Mesodermal cell (in vitro differentiated cells): ENCODE measurements at regions not wholly inside any gene's neighbourhood (a gene's known extent, or its start where the extent isn't known, plus 50 kb on each side); places are given as distances from the start of the nearest gene placed in this dataset.
A peak's percentile ranks its signal among the peaks of the same experiment; 100 is the strongest.

Experiments
- H3K27ac ChIP-seq: 2 replicates; pipeline ENCODE4 v1.7.0; 2013; ENCODE audit warnings: mild to moderate bottlenecking, low read depth, low read length, moderate library complexity; ENCODE audit not compliant: severe bottlenecking
- H3K36me3 ChIP-seq: 2 replicates; pipeline ENCODE4 v1.7.1; 2013; ENCODE audit warnings: mild to moderate bottlenecking, low read length, moderate library complexity; ENCODE audit not compliant: control insufficient read depth, insufficient read depth
- H3K4me1 ChIP-seq: one replicate; pipeline ENCODE4 v1.7.1; 2013; ENCODE audit warnings: mild to moderate bottlenecking, low read length; ENCODE audit not compliant: insufficient read depth, control insufficient read depth, poor library complexity, severe bottlenecking
- H3K4me3 ChIP-seq: 2 replicates; pipeline ENCODE4 v1.7.0; 2013; ENCODE audit warnings: low read length, control low read depth, mild to moderate bottlenecking; ENCODE audit not compliant: insufficient read depth, poor library complexity, severe bottlenecking; ENCODE audit errors: extremely low read depth
- H3K9me3 ChIP-seq: 2 replicates; pipeline ENCODE4 v1.7.1; 2013; ENCODE audit warnings: mild to moderate bottlenecking, low read length, moderate library complexity; ENCODE audit not compliant: control insufficient read depth
- WGBS, 2 experiments: methylation state at CpG; one replicate each; pipeline ENCODE4 v1.1.5; 2013; ENCODE audit warnings: missing lambda C conversion rate in 2 of 2; ENCODE audit not compliant: insufficient coverage in 2 of 2; 5-methylcytosine and 5-hydroxymethylcytosine counted together

GRCh38 chr5:96072138-96072790, 110.6 kb upstream of the ELL2 start:
- H3K9me3 ChIP-seq = no peaks in the 10 kb centered on the region
- H3K4me1 ChIP-seq = peaks cover 11% of the 10 kb centered on the region
- 86 to 96% methylated on average over 3 to 4 of the region's 4 CpGs for WGBS, 2 experiments
- H3K36me3 ChIP-seq = no peaks in the 10 kb centered on the region
- no peak overlapping the region for H3K27ac ChIP-seq
- no peak overlapping the region for H3K4me3 ChIP-seq

DNA sequence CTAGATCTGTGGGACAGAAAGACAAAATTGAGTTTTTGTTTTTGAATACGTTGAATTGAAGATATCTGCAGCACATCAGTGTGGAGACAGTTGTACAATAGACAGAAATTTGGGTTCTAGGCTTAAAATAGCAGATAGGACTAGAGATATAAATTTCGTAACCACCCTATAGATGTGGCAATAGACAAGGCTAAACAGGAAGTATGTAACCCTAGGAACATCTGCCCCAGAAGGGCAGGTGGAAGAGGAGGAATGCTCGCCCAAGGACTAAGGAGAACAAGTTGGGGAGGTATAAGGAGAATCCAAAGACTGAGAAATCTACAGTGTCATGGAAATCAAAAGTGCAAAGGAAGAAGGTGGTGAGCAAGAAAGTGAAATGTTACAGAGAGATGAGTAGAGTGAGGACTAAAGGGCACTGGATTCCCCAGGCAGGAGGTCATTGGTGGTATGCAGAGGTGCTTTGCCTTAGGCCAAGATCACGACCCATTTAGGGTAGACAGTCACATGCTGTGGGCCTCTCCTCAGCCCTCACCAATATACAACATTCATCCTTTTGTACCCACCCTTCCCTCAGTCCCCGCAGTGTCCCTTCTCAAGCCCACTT, 109.1 kb upstream of the ELL2 start:
- Histone ChIP-seq H3K4me1 (peaks cover 26% of the 10 kb centered on the region), H3K9me3 (no peaks in the 10 kb centered on the region), H3K4me3 (no peak overlapping the region), H3K27ac (no peak overlapping the region), H3K36me3 (no peaks in the 10 kb centered on the region)
- WGBS, 2 experiments = 82 to 94% methylated on average over 3 to 5 of the region's 5 CpGs

DNA sequence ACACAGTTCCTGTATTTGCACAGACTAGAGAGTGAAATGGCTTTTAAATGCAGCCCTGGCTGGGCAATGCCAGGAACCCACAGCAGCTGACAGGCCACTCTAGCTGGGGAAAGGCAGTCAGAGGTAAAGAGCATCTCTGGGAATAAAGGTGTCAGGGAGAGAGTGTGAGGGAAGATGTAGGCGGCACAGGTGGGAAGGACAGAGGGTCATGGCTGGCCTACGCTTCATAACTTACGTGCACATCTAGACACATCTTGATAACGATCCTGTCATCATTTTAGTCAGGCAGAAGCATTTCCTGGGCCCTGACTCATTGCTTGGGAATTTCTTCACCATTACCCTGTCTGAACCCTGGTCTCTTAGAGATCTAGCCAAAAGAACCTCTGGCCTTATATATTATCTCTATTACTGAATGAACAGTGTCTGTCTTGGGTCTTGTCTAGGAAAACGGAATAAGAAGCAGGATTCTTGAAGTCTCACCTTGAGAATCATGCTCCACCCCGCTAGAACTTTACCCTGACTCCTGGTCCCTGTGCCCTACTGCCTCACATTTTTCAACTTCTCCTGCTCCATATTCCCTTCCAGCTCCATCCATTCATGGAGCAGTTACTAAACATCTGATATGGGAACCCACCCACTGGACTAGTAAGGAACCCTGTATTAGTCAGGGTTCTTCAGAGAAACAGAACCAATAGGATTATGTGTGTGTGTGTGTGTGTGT, 106.4 kb upstream of the ELL2 start:
- WGBS, 2 experiments = 82 to 88% methylated on average over 2 to 6 of the region's 6 CpGs
- peaks cover 37% of the 10 kb centered on the region for H3K4me1 ChIP-seq
- no peaks in the 10 kb centered on the region for H3K36me3 ChIP-seq
- H3K9me3 ChIP-seq = no peaks in the 10 kb centered on the region
- H3K4me3 ChIP-seq = no peak overlapping the region
- peak overlapping the region; percentile 83 for H3K27ac ChIP-seq

GRCh38 chr5:96067251-96067650, 105.6 kb upstream of the ELL2 start:
- Histone ChIP-seq H3K27ac (no peak overlapping the region), H3K36me3 (no peaks in the 10 kb centered on the region), H3K9me3 (no peaks in the 10 kb centered on the region), H3K4me3 (no peak overlapping the region), H3K4me1 (peaks cover 37% of the 10 kb centered on the region)
- no CpG with 5 or more reads among the region's 1 CpG for WGBS, 2 experiments

DNA sequence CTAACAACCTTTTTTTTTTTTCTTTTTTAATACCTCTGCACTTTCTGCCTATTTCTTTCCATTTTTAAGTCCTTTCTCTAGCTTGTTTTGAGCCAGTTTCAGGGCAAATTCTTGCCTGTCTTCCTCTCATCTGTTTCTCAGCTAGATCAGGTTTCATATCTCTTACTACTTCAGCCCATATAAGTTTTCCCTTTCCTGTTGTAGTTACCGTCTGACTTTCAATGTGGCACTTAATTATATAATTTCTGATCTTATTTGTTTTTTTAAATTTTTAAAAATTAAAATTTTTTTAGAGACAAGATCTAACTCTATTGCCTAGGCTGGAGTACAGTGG, 104.7 kb upstream of the ELL2 start:
- whole genome bisulfite sequencing, 2 experiments = no CpG with 5 or more reads among the region's 1 CpG
- Histone ChIP-seq H3K27ac (no peak overlapping the region), H3K36me3 (no peaks in the 10 kb centered on the region), H3K4me3 (no peak overlapping the region), H3K4me1 (peaks cover 37% of the 10 kb centered on the region), H3K9me3 (no peaks in the 10 kb centered on the region)

- H3K36me3 ChIP-seq = no peaks in the 10 kb centered on the region
- H3K4me1 ChIP-seq = peaks cover 37% of the 10 kb centered on the region
- peak overlapping the region; percentile 39 for H3K27ac ChIP-seq
- no peaks in the 10 kb centered on the region for H3K9me3 ChIP-seq
- H3K4me3 ChIP-seq = no peak overlapping the region
These were observed 104.2 kb upstream of the ELL2 start for GRCh38 chr5:96065685-96066385.

- Histone ChIP-seq H3K4me1 (peaks cover 37% of the 10 kb centered on the region), H3K36me3 (no peaks in the 10 kb centered on the region), H3K4me3 (no peak overlapping the region), H3K27ac (no peak overlapping the region), H3K9me3 (no peaks in the 10 kb centered on the region)
- WGBS, 2 experiments = no CpG with 5 or more reads among the region's 2 CpGs
These were observed 103.2 kb upstream of the ELL2 start for GRCh38 chr5:96064877-96065276.

DNA sequence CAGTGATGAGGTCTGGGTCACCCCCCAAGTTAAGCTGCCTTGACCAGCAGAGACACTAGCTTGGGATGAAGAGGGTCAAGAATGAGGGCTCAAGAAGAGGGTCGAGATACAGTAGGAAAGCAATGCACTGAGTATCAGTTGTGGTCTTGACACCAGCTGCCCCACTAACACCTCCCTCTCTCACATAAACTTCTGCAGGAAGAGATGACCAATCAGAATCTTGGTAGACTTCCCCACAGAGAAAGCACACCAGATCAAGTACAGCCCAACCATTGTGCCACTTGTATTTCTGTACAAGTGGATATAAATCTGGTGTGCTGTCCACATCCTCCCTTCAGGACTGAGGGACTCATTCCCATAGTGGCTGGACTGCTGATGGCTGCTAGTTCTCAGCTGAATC, 101.2 kb upstream of the ELL2 start:
- no peaks in the 10 kb centered on the region for H3K36me3 ChIP-seq
- 100% methylated on average over 1 of the region's 1 CpG; no CpG with 5 or more reads in 1 of the 2 experiments for WGBS, 2 experiments
- H3K27ac ChIP-seq = no peak overlapping the region
- H3K4me1 ChIP-seq = peaks cover 32% of the 10 kb centered on the region
- no peak overlapping the region for H3K4me3 ChIP-seq
- H3K9me3 ChIP-seq = no peaks in the 10 kb centered on the region

GRCh38 chr5:96058084-96058483, 96.4 kb upstream of the ELL2 start:
- Histone ChIP-seq H3K9me3 (no peaks in the 10 kb centered on the region), H3K27ac (no peak overlapping the region), H3K4me3 (no peak overlapping the region), H3K4me1 (no peaks in the 10 kb centered on the region), H3K36me3 (no peaks in the 10 kb centered on the region)

DNA sequence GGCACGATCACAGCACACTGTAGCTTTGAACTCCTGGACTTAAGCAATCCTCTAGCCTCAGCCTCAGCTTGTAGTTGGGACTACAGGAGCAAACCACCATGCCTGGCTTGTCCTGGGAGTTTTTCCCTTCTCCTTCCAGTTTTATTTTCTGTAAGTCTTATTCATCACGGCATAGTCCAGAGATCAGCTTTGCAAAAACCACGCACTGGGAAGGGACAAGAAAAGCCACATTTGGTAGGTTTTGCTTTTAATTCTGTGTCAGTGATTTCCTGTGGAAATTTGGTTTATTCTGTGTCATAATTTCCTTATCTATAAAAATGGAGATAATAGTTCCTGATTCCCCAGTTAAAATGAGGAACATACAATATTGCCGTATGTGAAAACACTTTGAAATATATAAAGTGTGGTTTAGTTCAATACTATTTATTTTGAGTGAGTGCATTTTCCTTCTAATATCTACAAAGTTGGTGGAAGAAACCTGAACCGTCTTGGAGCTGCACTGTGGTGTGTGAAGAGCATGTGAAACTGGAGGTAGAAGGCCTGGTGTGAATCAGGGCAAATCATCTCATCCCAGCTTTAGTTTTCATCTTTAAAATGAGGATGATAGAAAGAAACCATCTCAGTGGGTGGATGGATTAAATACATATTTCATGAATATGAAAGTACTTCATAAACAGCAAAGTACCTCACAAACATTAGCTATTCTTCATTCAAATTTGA, 92.8 kb upstream of the ELL2 start:
- Histone ChIP-seq H3K4me3 (no peak overlapping the region), H3K27ac (no peak overlapping the region), H3K36me3 (no peaks in the 10 kb centered on the region), H3K4me1 (peaks cover 2% of the 10 kb centered on the region), H3K9me3 (no peaks in the 10 kb centered on the region)
- 83 to 100% methylated on average over 1 of the region's 5 CpGs for WGBS, 2 experiments
